Activated effector memory CD4-positive, alpha-beta T cell treated with Interleukin-2 at 50 U/mL for 16 hours (primary cell): ENCODE measurements at regions not wholly inside any gene's neighbourhood (a gene's known extent, or its start where the extent isn't known, plus 50 kb on each side); places are given as distances from the start of the nearest gene placed in this dataset.
"Not testable (repeated sequence)": the region's sequence is repeated elsewhere in the genome, so short reads cannot be mapped to it uniquely, and the experiment has no call there.

ENCODE experiments used
- DNase-seq: peaks from one replicate; pipeline ENCODE4 v3.0.0-alpha.2; 2020

GRCh38 chr7:4438723-4439245 is 243.3 kb upstream of the FOXK1 start:
- no peak for DNase-seq

GRCh38 chr7:4439444-4439843 is 242.7 kb upstream of the FOXK1 start:
- no peak for DNase-seq

GRCh38 chr7:4444106-4444505 is 238.0 kb upstream of the FOXK1 start:
- no peak for DNase-seq

GRCh38 chr7:4445777-4446176 is 236.3 kb upstream of the FOXK1 start:
- no peak for DNase-seq

GRCh38 chr7:4449263-4449662 is 232.8 kb upstream of the FOXK1 start:
- DNase-seq: no peak

- no peak for DNase-seq
Observed at GRCh38 chr7:4450483-4450882, 231.6 kb upstream of the FOXK1 start.

- DNase-seq: no peak
Observed at GRCh38 chr7:4460597-4460996, 221.5 kb upstream of the FOXK1 start.

GRCh38 chr7:4461531-4461930 is 220.6 kb upstream of the FOXK1 start:
- no peak for DNase-seq

GRCh38 chr7:4468320-4469102 is 213.6 kb upstream of the FOXK1 start:
- DNase-seq: no peak

GRCh38 chr7:4470246-4470645 is 211.8 kb upstream of the FOXK1 start:
- no peak for DNase-seq

- DNase-seq: no peak
Observed at GRCh38 chr7:4472728-4473127, 209.4 kb upstream of the FOXK1 start.

- no peak for DNase-seq
Observed at GRCh38 chr7:4479367-4480039, 202.6 kb upstream of the FOXK1 start.

- DNase-seq: not testable (repeated sequence)
Observed at GRCh38 chr7:4480131-4480530, 202.0 kb upstream of the FOXK1 start.

- no peak for DNase-seq
Observed at GRCh38 chr7:4483851-4484250, 198.2 kb upstream of the FOXK1 start.

- DNase-seq: no peak
Observed at GRCh38 chr7:4484545-4484944, 197.6 kb upstream of the FOXK1 start.

- no peak for DNase-seq
Observed at GRCh38 chr7:4486907-4487306, 195.2 kb upstream of the FOXK1 start.

- DNase-seq: not testable (repeated sequence)
Observed at GRCh38 chr7:4496911-4497310, 185.2 kb upstream of the FOXK1 start.

GRCh38 chr7:4500812-4501211 is 181.3 kb upstream of the FOXK1 start:
- no peak for DNase-seq

GRCh38 chr7:4507886-4508285 is 174.2 kb upstream of the FOXK1 start:
- DNase-seq: not testable (repeated sequence)

GRCh38 chr7:4513450-4513849 is 168.6 kb upstream of the FOXK1 start:
- no peak for DNase-seq

GRCh38 chr7:4519819-4520520 is 162.1 kb upstream of the FOXK1 start:
- DNase-seq: no peak

GRCh38 chr7:4523219-4523618 is 158.9 kb upstream of the FOXK1 start:
- DNase-seq: no peak

- DNase-seq: no peak
Observed at GRCh38 chr7:4523873-4524272, 158.2 kb upstream of the FOXK1 start.

GRCh38 chr7:4525884-4526283 is 156.2 kb upstream of the FOXK1 start:
- no peak for DNase-seq
